ENCODE measurements at regions not wholly inside any gene's neighbourhood (a gene's known extent, or its start where the extent isn't known, plus 50 kb on each side); places are given as distances from the start of the nearest gene placed in this dataset.

DNA sequence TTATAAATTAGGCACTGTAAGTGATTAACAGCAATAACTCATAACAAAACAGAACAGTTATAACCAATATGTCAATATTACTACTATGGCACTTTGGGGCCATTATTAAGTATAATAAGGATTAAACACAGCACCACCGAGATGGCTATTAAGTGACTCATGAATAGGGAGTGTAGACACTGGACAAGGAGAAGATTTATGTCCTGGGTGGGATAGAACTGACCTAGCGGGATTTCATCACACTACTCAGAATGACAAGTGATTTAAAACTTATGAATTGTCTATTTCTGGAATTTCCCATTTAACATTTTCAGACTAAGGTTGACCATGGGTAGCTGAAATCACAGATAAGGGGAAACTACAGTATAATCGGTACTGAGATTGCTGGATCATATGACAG lies 79.0 kb upstream of the SLC7A1 start (continued):
- no peak for TF ChIP-seq CEBPZ (IDR thresholded peaks at IDR 0.05; ENCODE audit: low read depth, low read length)
- TF ChIP-seq SREBF1 (IDR thresholded peaks at IDR 0.05; ENCODE audit: low read length): no peak
- no peak for TF ChIP-seq CHD4 (IDR thresholded peaks at IDR 0.05)

GRCh38 chr13:29664591-29664990 lies 69.1 kb upstream of the SLC7A1 start:
- ChIA-PET RAD21 (ENCODE audit: unreplicated experiment) (no interaction called here), CTCF (no interaction called here), POLR2A (no interaction called here), SMC1A (ENCODE audit: uncharacterized antibody, unreplicated experiment) (no interaction called here)
- in situ Hi-C loops (cut with MboI) (no loop called here), intact Hi-C loops (cut with micrococcal nuclease; ENCODE audit: unreplicated experiment) (no loop called here)
- TF ChIP-seq HDAC2 (IDR thresholded peaks at IDR 0.05): no peak
- no peak for TF ChIP-seq GABPA (IDR thresholded peaks at IDR 0.05; ENCODE audit: low read depth)
- TF ChIP-seq SPI1 (IDR thresholded peaks at IDR 0.05; ENCODE audit: borderline replicate concordance, insufficient read depth, low read depth, low read length): peak; percentile 40; the same call in 1 of the 2 replicates
- TF ChIP-seq NR2F1 (conservative IDR thresholded peaks at IDR 0.05): no peak
- no peak for TF ChIP-seq SREBF1 (IDR thresholded peaks at IDR 0.05; ENCODE audit: low read length)
- TF ChIP-seq, protein P1, sequence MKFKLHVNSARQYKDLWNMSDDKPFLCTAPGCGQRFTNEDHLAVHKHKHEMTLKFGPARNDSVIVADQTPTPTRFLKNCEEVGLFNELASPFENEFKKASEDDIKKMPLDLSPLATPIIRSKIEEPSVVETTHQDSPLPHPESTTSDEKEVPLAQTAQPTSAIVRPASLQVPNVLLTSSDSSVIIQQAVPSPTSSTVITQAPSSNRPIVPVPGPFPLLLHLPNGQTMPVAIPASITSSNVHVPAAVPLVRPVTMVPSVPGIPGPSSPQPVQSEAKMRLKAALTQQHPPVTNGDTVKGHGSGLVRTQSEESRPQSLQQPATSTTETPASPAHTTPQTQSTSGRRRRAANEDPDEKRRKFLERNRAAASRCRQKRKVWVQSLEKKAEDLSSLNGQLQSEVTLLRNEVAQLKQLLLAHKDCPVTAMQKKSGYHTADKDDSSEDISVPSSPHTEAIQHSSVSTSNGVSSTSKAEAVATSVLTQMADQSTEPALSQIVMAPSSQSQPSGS (IDR thresholded peaks at IDR 0.05; ENCODE audit: low read length): no peak
- TF ChIP-seq BCL11A (IDR thresholded peaks at IDR 0.05; ENCODE audit: low read depth, low read length): no peak
- TF ChIP-seq YBX1 (IDR thresholded peaks at IDR 0.05): no peak
- H3K4me3 ChIP-seq: no peak overlapping the region
- BruUV-seq (replicated peaks): no TSS peak
- no peak for DNase-seq (ENCODE audit: low read depth, low spot score)
- ATAC-seq: no peak
- no peak for FAIRE-seq
- no peaks in the 10 kb centered on the region for H4K20me1 ChIP-seq (ENCODE audit: control insufficient read depth, insufficient read depth)
- H3K4me1 ChIP-seq (ENCODE audit: control insufficient read depth, insufficient read depth, low read length): no peaks in the 10 kb centered on the region
- no peak overlapping the region for H2AFZ ChIP-seq (ENCODE audit: control insufficient read depth, low read depth, low read length)
- no peaks in the 10 kb centered on the region for H3K27me3 ChIP-seq (replicated peaks in 1 of 2; ENCODE audit: control insufficient read depth in 2 of 2, insufficient read depth in 2 of 2, low read length in 1 of 2)
- WGBS (ENCODE audit: insufficient coverage, insufficient replicate concordance, low lambda C conversion rate, missing lambda C conversion rate): 0% methylated on average over 1 of the region's 1 CpG
- no peaks in the 10 kb centered on the region for H3K79me2 ChIP-seq (ENCODE audit: control insufficient read depth, insufficient read depth, low read length)
- no peak overlapping the region for H3K27ac ChIP-seq (ENCODE audit: control insufficient read depth, insufficient read depth)
- no peaks in the 10 kb centered on the region; the same call in 2 of the 3 replicates for H3K9me3 ChIP-seq (replicated peaks; ENCODE audit: control insufficient read depth, insufficient read depth, low read length)
- H3K4me2 ChIP-seq (ENCODE audit: control insufficient read depth, insufficient read depth): no peak overlapping the region
- H3K36me3 ChIP-seq (ENCODE audit: control insufficient read depth in 2 of 2, insufficient read depth in 2 of 2, low read length in 1 of 2): no peaks in the 10 kb centered on the region
- H3K9ac ChIP-seq (ENCODE audit: control insufficient read depth, insufficient read depth, low read length): no peak overlapping the region

Measured in GM12878 (cell line).